K562 (cell line): ENCODE measurements at regions not wholly inside any gene's neighbourhood (a gene's known extent, or its start where the extent isn't known, plus 50 kb on each side); places are given as distances from the start of the nearest gene placed in this dataset.

Experiments used
- ATAC-seq: fragments of 200-7000 bp; cut with Tn5 transposase; 3 replicates; pipeline ENCODE4 v1.9.1; 2020; ENCODE audit warnings: moderate library complexity
- BruUV-seq: library from RNA; stranded (reverse); fragments of 400-500 nt; replicated peaks from 2 replicates; lab custom pipeline; 2021; lab: Mats Ljungman, UMichigan
- CTCF ChIA-PET: fragments of 300-600 bp; formaldehyde crosslinking; extraction: SDS; loops from one replicate; lab custom pipeline; 2021; ENCODE audit warnings: low intra/inter-chr PET ratio; lab: Yijun Ruan, JAX
- POLR2A ChIA-PET: fragments of 300-600, 350-650 bp; sonication (Branson Sonifier 250); formaldehyde crosslinking; extraction: SDS; loops from one replicate; lab custom pipeline; 2021; ENCODE audit warnings: antibody characterized with exemption, inconsistent platforms; lab: Yijun Ruan, JAX
- DNase-seq, 4 experiments: peaks; one replicate each; pipeline versions ENCODE4 v3.0.0 to v3.0.0-alpha.2; 2011 to 2018; ENCODE audit warnings: low spot score in 3 of 4, mixed read lengths in 3 of 4; ENCODE audit errors: extremely low read depth in 1 of 4
- FAIRE-seq: peaks from 2 replicates; lab custom pipeline; 2011; peaks lifted over from hg19 to GRCh38; lab: Jason Lieb, UNC
- H2AFZ ChIP-seq: 2 replicates; pipeline ENCODE4 v1.6.0; 2011; ENCODE audit warnings: low read depth, low read length, control low read depth, inconsistent platforms
- H3K27ac ChIP-seq: fragments of 200-600 bp; 3 replicates; pipeline ENCODE4 v1.8.0; 2011; ENCODE audit warnings: low read depth, mild to moderate bottlenecking, control low read depth, inconsistent platforms, low read length, moderate library complexity, mixed read lengths; ENCODE audit errors: extremely low read depth
- H3K27me3 ChIP-seq, 2 experiments: fragments of 300-600 bp in 1 of 2; 2 replicates in 1 of 2; 3 replicates in 1 of 2; pipeline versions ENCODE4 v1.6.0 to v1.8.0; 2011; ENCODE audit warnings: inconsistent platforms in 2 of 2, low read length in 2 of 2, mild to moderate bottlenecking in 1 of 2, mixed read lengths in 1 of 2, moderate library complexity in 1 of 2; ENCODE audit not compliant: control insufficient read depth in 2 of 2, insufficient read depth in 2 of 2
- H3K36me3 ChIP-seq: fragments of 300-600 bp; 3 replicates; pipeline ENCODE4 v1.8.0; 2011; ENCODE audit warnings: mild to moderate bottlenecking, low read length, inconsistent platforms; ENCODE audit not compliant: control insufficient read depth, insufficient read depth
- H3K4me1 ChIP-seq, 2 experiments: fragments of 200-600 bp in 1 of 2; replicated peaks in 1 of 2; 2 replicates in 1 of 2; 3 replicates in 1 of 2; pipeline versions ENCODE4 v1.5.1 to v1.8.0; 2011; ENCODE audit warnings: inconsistent platforms in 2 of 2, low read length in 2 of 2, mild to moderate bottlenecking in 1 of 2, mixed read lengths in 1 of 2, moderate library complexity in 1 of 2; ENCODE audit not compliant: control insufficient read depth in 2 of 2, insufficient read depth in 2 of 2
- H3K4me2 ChIP-seq: 2 replicates; pipeline ENCODE4 v1.6.1; 2011; ENCODE audit warnings: low read length, control low read depth, inconsistent platforms, mixed read lengths; ENCODE audit not compliant: insufficient read depth
- H3K4me3 ChIP-seq: fragments of 200-600 bp; sonication (generic), shearing (Covaris generic); 2 replicates; pipeline ENCODE4 v1.5.1; 2016; ENCODE audit warnings: control low read depth, inconsistent platforms
- H3K79me2 ChIP-seq: fragments of 200-600 bp; 3 replicates; pipeline ENCODE4 v1.8.0; 2011; ENCODE audit warnings: low read length, inconsistent platforms; ENCODE audit not compliant: control insufficient read depth, insufficient read depth
- H3K9ac ChIP-seq, 2 experiments: 2 replicates each; pipeline versions ENCODE4 v1.6.0 to v1.6.1; 2011; ENCODE audit warnings: low read depth in 2 of 2, low read length in 2 of 2, control low read depth in 1 of 2, inconsistent platforms in 1 of 2, mild to moderate bottlenecking in 1 of 2, mixed read lengths in 1 of 2; ENCODE audit not compliant: insufficient read depth in 1 of 2
- H3K9me1 ChIP-seq: one replicate; pipeline ENCODE4 v1.6.0; 2011; ENCODE audit warnings: inconsistent platforms, mild to moderate bottlenecking, low read length, moderate library complexity; ENCODE audit not compliant: control insufficient read depth, insufficient read depth
- H3K9me3 ChIP-seq: replicated peaks from 2 replicates; pipeline ENCODE4 v1.5.1; 2011; ENCODE audit warnings: low read depth, low read length, inconsistent platforms; ENCODE audit not compliant: control insufficient read depth, insufficient read depth
- H4K20me1 ChIP-seq: replicated peaks from 2 replicates; pipeline ENCODE4 v1.6.1; 2011; ENCODE audit warnings: low read length, inconsistent platforms, mixed read lengths; ENCODE audit not compliant: control insufficient read depth, insufficient read depth
- CBX1 ChIP-seq: sonication (generic); IDR thresholded peaks from 2 replicates; pipeline ENCODE4 v1.6.1; 2016; ENCODE audit warnings: antibody characterized with exemption, low read depth, mild to moderate bottlenecking
- CREBBP ChIP-seq: IDR thresholded peaks from one replicate; pipeline ENCODE4 v1.6.1; 2012; ENCODE audit warnings: low read depth, mild to moderate bottlenecking, control low read depth, inconsistent platforms, low read length
- NR3C1 ChIP-seq: sonication (generic); formaldehyde crosslinking; IDR thresholded peaks from 2 replicates; pipeline ENCODE4 v1.8.1; 2022; ENCODE audit warnings: missing genetic modification reagents
- SAFB2 ChIP-seq: fragments of 200-400 bp; formaldehyde crosslinking; IDR thresholded peaks from 2 replicates; pipeline ENCODE4 v1.6.1; 2018; ENCODE audit warnings: borderline replicate concordance, low read length, low read depth, moderate library complexity; ENCODE audit not compliant: severe bottlenecking
- SAP30 ChIP-seq: fragments of 200-600 bp; sonication (generic); IDR thresholded peaks from 2 replicates; pipeline ENCODE4 v1.6.1; 2012; ENCODE audit warnings: borderline replicate concordance, low read depth, mild to moderate bottlenecking, moderate library complexity, low read length, control low read depth, inconsistent platforms; ENCODE audit not compliant: insufficient read depth, poor library complexity, severe bottlenecking
- SMAD3 ChIP-seq: fragments of 450-650 bp; formaldehyde crosslinking; conservative IDR thresholded peaks from 2 replicates; pipeline ENCODE4 v1.4.0; 2020; ENCODE audit warnings: mild to moderate bottlenecking
- TEAD1 ChIP-seq, 2 experiments: fragments of 450-650 bp in 1 of 2; sonication (generic) in 1 of 2; formaldehyde crosslinking; IDR thresholded peaks; 2 replicates each; pipeline versions ENCODE4 v1.4.0 to v1.8.0; 2020 to 2022; ENCODE audit warnings: mild to moderate bottlenecking in 2 of 2, missing genetic modification reagents in 1 of 2
- ZSCAN29 ChIP-seq: fragments of 450-650 bp; IDR thresholded peaks from 2 replicates; pipeline ENCODE4 v1.6.1; 2017
- WGBS: fragments of 100-300 bp; shearing (Covaris generic); methylation state at CpG from one replicate; pipeline ENCODE4 v1.1.6; 2016; ENCODE audit warnings: low coverage, mixed read lengths; ENCODE audit not compliant: insufficient coverage; ENCODE audit errors: missing lambda C conversion rate; 5-methylcytosine and 5-hydroxymethylcytosine counted together
- in situ Hi-C: fragments of 300-500 bp; cut with MboI; formaldehyde crosslinking; loops from 4 replicates; pipeline ENCODE4 v1.15.0; 2018; ENCODE audit warnings: inconsistent platforms, mixed read lengths
- intact Hi-C: fragments of 100-400 bp; cut with micrococcal nuclease; formaldehyde crosslinking; loops from 2 replicates; pipeline ENCODE4 v1.14.2; 2022

- Histone ChIP-seq H3K9me1 (no peaks in the 10 kb centered on the region), H3K9me3 (peaks cover 2% of the 10 kb centered on the region; the same call in 1 of the 2 replicates), H2AFZ (no peak overlapping the region), H4K20me1 (no peaks in the 10 kb centered on the region), H3K27me3 (no peaks in the 10 kb centered on the region), H3K36me3 (no peaks in the 10 kb centered on the region), H3K27ac (no peak overlapping the region), H3K9ac (no peak overlapping the region), H3K4me3 (no peak overlapping the region), H3K4me2 (no peak overlapping the region), H3K4me1 (no peaks in the 10 kb centered on the region)
- in situ Hi-C loops (no loop called here), intact Hi-C loops (no loop called here)
- ATAC-seq: no peak
- CTCF ChIA-PET: no interaction called here
- FAIRE-seq: no peak
- POLR2A ChIA-PET: no interaction called here
- 2% methylated on average over 3 of the region's 3 CpGs for WGBS
- DNase-seq: no peak
- BruUV-seq: no TSS peak
- TF ChIP-seq SMAD3 (CRISPR knock-in tag): no peak
- no peak for TF ChIP-seq ZSCAN29
- TF ChIP-seq SAFB2: no peak
- TF ChIP-seq TEAD1 (CRISPR knock-in tag; IDR thresholded peaks at IDR 0.05): no peak
- TF ChIP-seq SAP30: no peak
- TF ChIP-seq, all 486 proteins: peak for 0
- no peaks in the 10 kb centered on the region for H3K79me2 ChIP-seq
Observed at GRCh38 chr1:177656598-177656997, 313.3 kb downstream of the SEC16B start.

- POLR2A ChIA-PET: no interaction called here
- no TSS peak for BruUV-seq
- no peak for FAIRE-seq
- H3K9me1 ChIP-seq: no peaks in the 10 kb centered on the region
- no peaks in the 10 kb centered on the region for H3K27me3 ChIP-seq
- H3K4me3 ChIP-seq: no peak overlapping the region
- CTCF ChIA-PET: no interaction called here
- no peak overlapping the region for H3K9ac ChIP-seq
- 0% methylated on average over 3 of the region's 3 CpGs for WGBS
- no peak for TF ChIP-seq CREBBP
- no peak for TF ChIP-seq NR3C1 (CRISPR knock-in tag)
- no peak for TF ChIP-seq CBX1
- intact Hi-C loops (no loop called here), in situ Hi-C loops (no loop called here)
- H3K9me3 ChIP-seq: peaks cover 5% of the 10 kb centered on the region; the same call in 1 of the 2 replicates
- DNase-seq: no peak
- no peak overlapping the region for H2AFZ ChIP-seq
- H3K4me1 ChIP-seq: no peaks in the 10 kb centered on the region
- H3K27ac ChIP-seq: no peak overlapping the region
- H3K4me2 ChIP-seq: no peak overlapping the region
- H3K36me3 ChIP-seq: no peaks in the 10 kb centered on the region
- H4K20me1 ChIP-seq: no peaks in the 10 kb centered on the region
- ATAC-seq: no peak
- no peaks in the 10 kb centered on the region for H3K79me2 ChIP-seq
Observed at GRCh38 chr1:177650947-177651346, 318.9 kb downstream of the SEC16B start.
